ENCODE measurements at regions not wholly inside any gene's neighbourhood (a gene's known extent, or its start where the extent isn't known, plus 50 kb on each side); places are given as distances from the start of the nearest gene placed in this dataset.
"Not testable (repeated sequence)": the region's sequence is repeated elsewhere in the genome, so short reads cannot be mapped to it uniquely, and the experiment has no call there.

DNA sequence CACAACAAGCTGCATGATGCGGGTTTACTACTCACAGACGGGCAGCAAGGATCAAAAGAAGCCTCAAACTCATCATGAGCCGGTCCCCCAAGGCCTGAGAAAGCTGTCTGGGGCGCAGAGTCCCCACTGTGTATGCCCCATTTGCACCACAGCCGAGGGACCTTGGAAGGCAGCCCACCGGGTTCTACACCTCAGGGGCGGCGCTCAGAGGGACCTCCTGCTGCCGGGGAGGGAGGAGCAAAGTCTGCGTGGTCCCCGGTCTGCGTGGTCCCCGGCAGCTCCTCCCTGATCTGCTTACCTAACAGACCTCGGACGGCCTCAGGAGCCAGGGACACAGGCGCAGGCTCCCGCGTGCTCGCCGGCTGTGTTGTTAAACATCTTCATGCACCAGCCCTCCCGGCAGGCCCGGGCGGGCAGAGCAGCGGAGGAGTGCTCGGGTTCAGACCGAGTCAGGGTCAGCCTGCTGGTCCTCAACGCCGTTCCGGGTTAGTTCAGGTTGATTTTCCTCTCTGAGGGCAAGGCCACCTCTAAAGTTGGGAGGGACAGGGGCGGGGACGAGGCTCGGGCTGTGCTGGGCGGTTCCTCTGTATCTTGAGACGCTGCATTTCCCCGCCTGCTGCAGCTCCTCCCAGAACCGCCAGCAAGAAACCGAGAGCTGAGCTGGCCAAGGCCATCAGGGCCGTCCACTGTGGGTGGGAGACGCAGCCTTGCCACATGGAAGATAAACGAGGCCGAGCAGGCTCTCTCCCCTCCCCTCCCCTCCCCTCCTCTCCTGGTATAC, 74.6 kb downstream of the MRPL36 start:
- H3K9ac ChIP-seq (ENCODE audit: low read depth in 1 of 2, low read length in 2 of 2) = no peak overlapping the region

DNA sequence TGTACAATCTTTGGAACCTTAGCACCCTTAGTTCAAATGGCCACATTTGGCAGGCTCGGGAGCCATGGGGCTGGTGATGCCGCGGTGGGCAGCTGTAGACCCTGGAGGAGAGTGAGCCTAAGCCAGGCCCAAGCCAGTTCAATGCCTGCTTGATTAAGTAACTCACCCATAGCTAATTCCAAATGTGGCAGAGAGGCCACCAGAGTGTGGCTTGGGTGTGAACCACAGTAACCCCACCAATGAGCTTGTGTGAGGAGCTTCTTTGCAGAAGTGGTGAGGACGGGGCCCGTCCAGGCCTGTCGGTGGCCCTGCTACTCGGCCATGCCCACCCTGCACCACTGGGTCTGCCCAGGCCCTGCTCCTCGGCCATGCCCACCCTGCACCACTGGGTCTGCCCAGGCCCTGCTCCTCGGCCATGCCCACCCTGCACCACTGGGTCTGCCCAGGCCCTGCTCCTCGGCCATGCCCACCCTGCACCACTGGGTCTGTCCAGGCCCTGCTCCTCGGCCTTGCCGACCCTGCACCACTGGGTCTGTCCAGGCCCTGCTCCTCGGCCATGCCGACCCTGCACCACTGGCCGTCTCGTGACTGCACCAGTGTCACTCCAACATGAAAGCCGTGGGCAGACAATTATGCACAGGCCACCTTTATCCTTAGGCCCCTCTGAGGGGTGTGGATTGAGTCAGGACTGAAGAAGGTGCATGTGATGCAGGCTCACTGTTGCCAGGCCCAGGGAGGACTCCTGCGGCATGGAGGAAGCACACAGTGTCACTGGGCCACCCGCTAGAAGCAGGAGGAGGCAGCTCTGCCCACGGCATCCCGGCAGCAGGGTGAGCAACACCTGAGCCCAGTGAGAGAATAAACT, 75.4 kb downstream of the MRPL36 start:
- no peaks in the 10 kb centered on the region for H3K27me3 ChIP-seq (ENCODE audit: control insufficient read depth in 2 of 2, insufficient read depth in 2 of 2, low read length in 2 of 2)
- H3K36me3 ChIP-seq (ENCODE audit: control insufficient read depth in 2 of 2, insufficient read depth in 2 of 2, low read length in 2 of 2) = no peaks in the 10 kb centered on the region
- peaks cover 0 to 3% of the 10 kb centered on the region in 2 donors for H3K9me3 ChIP-seq (ENCODE audit: control insufficient read depth in 2 of 2, low read length in 2 of 2)
- H3K27ac ChIP-seq (ENCODE audit: low read depth in 2 of 2, low read length in 2 of 2) = no peak overlapping the region
- no peak overlapping the region for H3K4me3 ChIP-seq (ENCODE audit: low read length in 2 of 2)
- H3K9ac ChIP-seq (ENCODE audit: low read depth in 1 of 2, low read length in 2 of 2) = no peak overlapping the region
- H3K4me1 ChIP-seq (ENCODE audit: control insufficient read depth in 2 of 2, insufficient read depth in 2 of 2, low read length in 2 of 2) = no peaks in the 10 kb centered on the region

More for the DNA sequence above, 74.6 kb downstream of the MRPL36 start:
- H3K4me3 ChIP-seq (ENCODE audit: low read length in 2 of 2) = peak overlapping the region in 1 of 2 donors; percentile 26
- no peaks in the 10 kb centered on the region for H3K36me3 ChIP-seq (ENCODE audit: control insufficient read depth in 2 of 2, insufficient read depth in 2 of 2, low read length in 2 of 2)
- no peaks in the 10 kb centered on the region for H3K4me1 ChIP-seq (ENCODE audit: control insufficient read depth in 2 of 2, insufficient read depth in 2 of 2, low read length in 2 of 2)
- H3K9me3 ChIP-seq (ENCODE audit: control insufficient read depth in 2 of 2, low read length in 2 of 2) = no peaks in the 10 kb centered on the region
- no peak overlapping the region for H3K27ac ChIP-seq (ENCODE audit: low read depth in 2 of 2, low read length in 2 of 2)
- no peaks in the 10 kb centered on the region for H3K27me3 ChIP-seq (ENCODE audit: control insufficient read depth in 2 of 2, insufficient read depth in 2 of 2, low read length in 2 of 2)

DNA sequence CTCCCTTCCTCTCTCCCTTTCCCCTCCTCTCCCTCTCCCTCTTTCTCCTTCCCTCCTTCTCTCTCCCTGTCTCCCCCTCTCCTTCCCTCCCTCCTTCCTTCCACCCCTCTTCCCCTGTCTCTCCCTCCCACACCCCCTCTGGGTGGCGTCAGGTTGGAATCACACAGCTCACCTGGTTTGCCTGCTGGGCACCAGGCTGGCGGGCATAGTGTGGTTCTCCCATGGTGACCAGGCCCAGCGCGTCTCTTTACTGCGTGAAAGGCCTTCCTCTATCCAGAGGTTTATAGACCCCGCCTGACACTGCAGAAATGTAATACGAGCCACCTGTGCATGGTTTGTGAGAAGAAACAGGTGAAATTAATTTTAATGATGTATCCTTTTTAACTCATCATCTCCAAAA, 76.2 kb downstream of the MRPL36 start:
- no peaks in the 10 kb centered on the region for H3K27me3 ChIP-seq (ENCODE audit: control insufficient read depth in 2 of 2, insufficient read depth in 2 of 2, low read length in 2 of 2)
- H3K27ac ChIP-seq (ENCODE audit: low read depth in 2 of 2, low read length in 2 of 2) = no peak overlapping the region
- H3K9ac ChIP-seq (ENCODE audit: low read depth in 1 of 2, low read length in 2 of 2) = no peak overlapping the region
- no peaks in the 10 kb centered on the region for H3K36me3 ChIP-seq (ENCODE audit: control insufficient read depth in 2 of 2, insufficient read depth in 2 of 2, low read length in 2 of 2)
- no peaks in the 10 kb centered on the region for H3K4me1 ChIP-seq (ENCODE audit: control insufficient read depth in 2 of 2, insufficient read depth in 2 of 2, low read length in 2 of 2)
- no peak overlapping the region for H3K4me3 ChIP-seq (ENCODE audit: low read length in 2 of 2)
- peaks cover 0 to 3% of the 10 kb centered on the region in 2 donors for H3K9me3 ChIP-seq (ENCODE audit: control insufficient read depth in 2 of 2, low read length in 2 of 2)

DNA sequence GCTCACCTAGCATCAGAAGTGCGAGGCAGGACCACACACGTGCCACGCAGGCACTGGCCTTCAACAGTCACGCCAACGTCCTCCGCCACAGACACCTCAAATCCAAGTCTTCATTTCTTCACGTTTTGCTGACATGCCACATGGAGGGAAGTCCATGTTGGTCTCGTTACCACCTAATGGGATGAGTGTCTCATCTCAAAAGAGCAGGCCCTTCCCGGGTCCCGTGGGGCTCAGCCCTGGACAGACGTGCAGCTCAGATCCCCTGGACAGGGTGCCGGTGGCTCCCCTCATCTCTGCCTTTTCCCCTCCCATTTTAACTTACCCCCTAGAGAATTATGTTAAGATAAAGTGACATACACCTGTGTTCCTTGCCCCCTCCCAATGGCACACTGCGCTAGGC, 76.8 kb downstream of the MRPL36 start:
- no peak overlapping the region for H3K27ac ChIP-seq (ENCODE audit: low read depth in 2 of 2, low read length in 2 of 2)
- no peak overlapping the region for H3K4me3 ChIP-seq (ENCODE audit: low read length in 2 of 2)
- no peaks in the 10 kb centered on the region for H3K36me3 ChIP-seq (ENCODE audit: control insufficient read depth in 2 of 2, insufficient read depth in 2 of 2, low read length in 2 of 2)
- no peak overlapping the region for H3K9ac ChIP-seq (ENCODE audit: low read depth in 1 of 2, low read length in 2 of 2)
- H3K4me1 ChIP-seq (ENCODE audit: control insufficient read depth in 2 of 2, insufficient read depth in 2 of 2, low read length in 2 of 2) = no peaks in the 10 kb centered on the region
- no peaks in the 10 kb centered on the region for H3K27me3 ChIP-seq (ENCODE audit: control insufficient read depth in 2 of 2, insufficient read depth in 2 of 2, low read length in 2 of 2)
- peaks cover 0 to 3% of the 10 kb centered on the region in 2 donors for H3K9me3 ChIP-seq (ENCODE audit: control insufficient read depth in 2 of 2, low read length in 2 of 2)

DNA sequence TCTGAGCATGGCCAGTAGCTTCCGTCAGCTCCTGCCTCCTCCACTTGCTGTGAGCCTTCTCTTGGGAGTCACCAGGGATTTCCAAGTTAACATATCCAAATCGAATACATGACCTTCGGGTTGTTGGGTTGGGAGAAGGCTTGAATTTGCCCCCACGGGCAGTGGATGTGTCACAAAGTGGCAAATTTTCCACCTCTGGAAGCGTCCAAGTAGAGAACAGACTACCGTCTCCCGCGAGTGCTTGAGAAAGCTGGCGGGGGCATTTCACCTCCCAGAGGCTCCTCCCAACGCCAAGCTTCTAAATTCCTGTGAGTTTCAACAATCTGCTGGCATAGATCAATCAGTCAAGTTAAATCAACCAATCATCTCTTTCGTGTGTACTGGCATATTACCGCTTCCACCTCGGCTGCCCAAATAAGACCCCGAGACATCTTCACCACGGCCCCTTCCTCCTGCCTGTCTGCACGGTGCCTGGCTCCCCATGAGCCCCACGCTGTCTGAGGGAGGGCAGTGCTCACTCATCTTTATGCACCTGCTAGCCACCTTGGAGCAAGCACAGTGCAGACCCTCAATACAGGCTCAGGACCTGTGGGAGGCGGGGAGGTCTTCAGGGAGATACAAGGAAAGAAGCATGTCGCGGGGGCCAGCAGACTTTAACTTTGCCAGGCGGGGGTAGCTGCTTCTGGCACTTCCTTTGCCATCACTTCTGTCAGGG, 79.1 kb downstream of the MRPL36 start:
- Histone ChIP-seq H3K9me3 (ENCODE audit: control insufficient read depth in 2 of 2, low read length in 2 of 2) (peaks cover 0 to 3% of the 10 kb centered on the region in 2 donors), H3K4me3 (ENCODE audit: low read length in 2 of 2) (no peak overlapping the region)

DNA sequence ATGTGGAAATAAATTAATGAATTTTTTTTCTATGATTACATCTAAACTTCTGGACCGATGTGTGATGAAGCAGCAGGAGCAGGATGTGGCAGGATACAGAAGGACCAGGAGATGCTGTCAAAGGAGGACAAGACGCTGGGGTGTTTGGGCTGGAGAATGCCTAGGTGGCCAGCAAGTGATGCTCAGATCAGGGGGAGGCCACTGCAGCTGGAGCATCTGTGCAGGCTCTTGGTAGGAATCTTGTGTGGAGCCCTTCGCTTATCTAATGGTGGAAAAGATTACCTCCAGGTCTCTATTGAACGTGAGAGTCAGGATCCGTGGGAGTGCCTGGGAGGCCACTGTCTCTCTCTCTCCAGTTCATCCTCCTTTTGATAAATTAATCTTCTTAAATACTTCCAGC, 79.8 kb downstream of the MRPL36 start:
- H3K4me3 ChIP-seq (ENCODE audit: low read length in 2 of 2) = no peak overlapping the region

More for the DNA sequence above, 79.1 kb downstream of the MRPL36 start:
- H3K4me1 ChIP-seq (ENCODE audit: control insufficient read depth in 2 of 2, insufficient read depth in 2 of 2, low read length in 2 of 2) = no peaks in the 10 kb centered on the region
- no peak overlapping the region for H3K27ac ChIP-seq (ENCODE audit: low read depth in 2 of 2, low read length in 2 of 2)
- H3K36me3 ChIP-seq (ENCODE audit: control insufficient read depth in 2 of 2, insufficient read depth in 2 of 2, low read length in 2 of 2) = no peaks in the 10 kb centered on the region
- H3K27me3 ChIP-seq (ENCODE audit: control insufficient read depth in 2 of 2, insufficient read depth in 2 of 2, low read length in 2 of 2) = no peaks in the 10 kb centered on the region
- no peak overlapping the region for H3K9ac ChIP-seq (ENCODE audit: low read depth in 1 of 2, low read length in 2 of 2)

DNA sequence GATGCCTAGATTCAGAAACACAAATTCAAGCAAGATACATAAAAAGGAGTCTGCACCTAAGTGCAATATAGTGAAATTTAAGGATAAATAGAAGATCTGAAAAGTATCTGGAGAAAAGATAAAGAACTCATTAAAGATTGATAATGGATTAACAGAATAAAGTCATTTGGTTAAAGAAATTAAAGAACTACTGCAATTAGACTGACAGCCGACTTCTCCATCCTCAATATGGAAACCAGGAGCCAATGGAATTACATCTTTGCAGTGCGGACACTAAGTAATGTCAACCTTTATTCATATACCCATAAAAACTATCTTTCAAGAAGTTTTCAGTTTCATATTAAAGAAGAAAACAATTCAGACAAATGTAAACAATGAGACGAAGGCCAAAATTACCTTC, 81.0 kb downstream of the MRPL36 start:
- no peak overlapping the region for H3K27ac ChIP-seq (ENCODE audit: low read depth in 2 of 2, low read length in 2 of 2)
- H3K9me3 ChIP-seq (ENCODE audit: control insufficient read depth in 2 of 2, low read length in 2 of 2) = peaks cover 0 to 3% of the 10 kb centered on the region in 2 donors
- no peaks in the 10 kb centered on the region for H3K27me3 ChIP-seq (ENCODE audit: control insufficient read depth in 2 of 2, insufficient read depth in 2 of 2, low read length in 2 of 2)
- H3K4me1 ChIP-seq (ENCODE audit: control insufficient read depth in 2 of 2, insufficient read depth in 2 of 2, low read length in 2 of 2) = no peaks in the 10 kb centered on the region
- no peak overlapping the region for H3K4me3 ChIP-seq (ENCODE audit: low read length in 2 of 2)
- no peaks in the 10 kb centered on the region for H3K36me3 ChIP-seq (ENCODE audit: control insufficient read depth in 2 of 2, insufficient read depth in 2 of 2, low read length in 2 of 2)
- H3K9ac ChIP-seq (ENCODE audit: low read depth in 1 of 2, low read length in 2 of 2) = no peak overlapping the region

More for the DNA sequence above, 79.8 kb downstream of the MRPL36 start:
- H3K9me3 ChIP-seq (ENCODE audit: control insufficient read depth in 2 of 2, low read length in 2 of 2) = peaks cover 0 to 3% of the 10 kb centered on the region in 2 donors
- H3K9ac ChIP-seq (ENCODE audit: low read depth in 1 of 2, low read length in 2 of 2) = no peak overlapping the region
- H3K36me3 ChIP-seq (ENCODE audit: control insufficient read depth in 2 of 2, insufficient read depth in 2 of 2, low read length in 2 of 2) = no peaks in the 10 kb centered on the region
- no peak overlapping the region for H3K27ac ChIP-seq (ENCODE audit: low read depth in 2 of 2, low read length in 2 of 2)
- no peaks in the 10 kb centered on the region for H3K4me1 ChIP-seq (ENCODE audit: control insufficient read depth in 2 of 2, insufficient read depth in 2 of 2, low read length in 2 of 2)
- no peaks in the 10 kb centered on the region for H3K27me3 ChIP-seq (ENCODE audit: control insufficient read depth in 2 of 2, insufficient read depth in 2 of 2, low read length in 2 of 2)

DNA sequence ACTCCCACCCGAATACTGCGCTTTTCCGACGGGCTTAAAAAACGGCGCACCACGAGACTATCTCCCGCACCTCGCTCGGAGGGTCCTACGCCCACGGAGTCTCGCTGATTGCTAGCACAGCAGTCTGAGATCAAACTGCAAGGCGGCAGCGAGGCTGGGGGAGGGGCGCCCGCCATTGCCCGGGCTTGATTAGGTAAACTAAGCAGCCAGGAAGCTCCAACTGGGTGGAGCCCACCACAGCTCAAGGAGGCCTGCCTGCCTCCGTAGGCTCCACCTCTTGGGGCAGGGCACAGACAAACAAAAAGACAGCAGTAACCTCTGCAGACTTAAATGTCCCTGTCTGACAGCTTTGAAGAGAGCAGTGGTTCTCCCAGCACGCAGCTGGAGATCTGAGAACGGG, 89.5 kb downstream of the MRPL36 start:
- H3K27me3 ChIP-seq (ENCODE audit: control insufficient read depth in 2 of 2, insufficient read depth in 2 of 2, low read length in 2 of 2); H3K4me3 ChIP-seq (ENCODE audit: low read length in 2 of 2); H3K9me3 ChIP-seq (ENCODE audit: control insufficient read depth in 2 of 2, low read length in 2 of 2); H3K9ac ChIP-seq (ENCODE audit: low read depth in 1 of 2, low read length in 2 of 2); H3K4me1 ChIP-seq (ENCODE audit: control insufficient read depth in 2 of 2, insufficient read depth in 2 of 2, low read length in 2 of 2); H3K36me3 ChIP-seq (ENCODE audit: control insufficient read depth in 2 of 2, insufficient read depth in 2 of 2, low read length in 2 of 2); H3K27ac ChIP-seq (ENCODE audit: low read depth in 2 of 2, low read length in 2 of 2): not testable (repeated sequence)

DNA sequence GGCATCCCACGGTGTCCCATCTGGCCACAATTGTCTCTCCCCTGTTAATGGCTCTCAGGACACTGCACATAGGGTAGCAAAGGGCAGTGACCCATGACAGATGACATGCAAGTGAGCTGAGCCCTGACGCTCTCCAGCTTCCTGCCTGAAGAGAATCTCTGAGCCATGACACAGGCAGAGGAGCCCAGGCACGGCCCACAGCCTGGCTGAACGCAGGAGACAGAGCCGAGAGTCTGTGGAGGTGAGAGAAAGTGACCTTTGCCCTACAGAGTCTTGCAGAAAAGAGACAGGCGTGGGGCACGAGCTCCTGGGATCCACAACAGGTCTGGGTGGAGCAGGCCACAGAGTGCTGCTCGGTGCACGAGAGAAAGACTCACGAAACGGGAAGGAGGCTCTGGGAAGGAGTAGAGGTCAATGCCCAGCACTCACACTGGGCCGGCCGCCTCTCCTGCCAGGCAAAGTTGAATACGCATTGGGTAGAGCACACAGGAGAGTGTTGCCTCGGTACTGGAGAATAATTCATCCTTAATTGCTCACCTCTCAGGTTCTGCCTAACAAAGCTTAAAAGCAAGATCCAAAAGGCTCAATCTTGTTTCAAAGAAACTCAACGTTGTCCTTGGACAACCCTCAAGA, 90.3 kb downstream of the MRPL36 start:
- H3K27me3 ChIP-seq (ENCODE audit: control insufficient read depth in 2 of 2, insufficient read depth in 2 of 2, low read length in 2 of 2) = peaks cover 0 to 10% of the 10 kb centered on the region in 2 donors
- H3K36me3 ChIP-seq (ENCODE audit: control insufficient read depth in 2 of 2, insufficient read depth in 2 of 2, low read length in 2 of 2) = no peaks in the 10 kb centered on the region
- no peak overlapping the region for H3K27ac ChIP-seq (ENCODE audit: low read depth in 2 of 2, low read length in 2 of 2)
- H3K9ac ChIP-seq (ENCODE audit: low read depth in 1 of 2, low read length in 2 of 2) = no peak overlapping the region
- no peaks in the 10 kb centered on the region for H3K4me1 ChIP-seq (ENCODE audit: control insufficient read depth in 2 of 2, insufficient read depth in 2 of 2, low read length in 2 of 2)
- H3K4me3 ChIP-seq (ENCODE audit: low read length in 2 of 2) = no peak overlapping the region
- H3K9me3 ChIP-seq (ENCODE audit: control insufficient read depth in 2 of 2, low read length in 2 of 2) = no peaks in the 10 kb centered on the region
